Fibroblast of lung (primary cell): ENCODE measurements at regions not wholly inside any gene's neighbourhood (a gene's known extent, or its start where the extent isn't known, plus 50 kb on each side); places are given as distances from the start of the nearest gene placed in this dataset.
A peak's percentile ranks its signal among the peaks of the same experiment; 100 is the strongest.

Experiments used
- DNase-seq, 2 donors: peaks; one replicate each; pipeline versions ENCODE4 v3.0.0 to v3.0.0-alpha.2; 2010; ENCODE audit warnings: low read depth in 2 of 2
- H2AFZ ChIP-seq: 2 replicates; pipeline ENCODE4 v1.5.1; 2012; ENCODE audit warnings: low read length, control low read depth, inconsistent platforms
- H3K27ac ChIP-seq: 2 replicates; pipeline ENCODE4 v1.5.1; 2011; ENCODE audit warnings: low read length, control low read depth; ENCODE audit not compliant: insufficient read depth
- H3K27me3 ChIP-seq: 2 replicates; pipeline ENCODE4 v1.5.1; 2011; ENCODE audit warnings: mild to moderate bottlenecking, low read length; ENCODE audit not compliant: control insufficient read depth, insufficient read depth
- H3K36me3 ChIP-seq: 2 replicates; pipeline ENCODE4 v1.5.1; 2011; ENCODE audit warnings: low read length; ENCODE audit not compliant: control insufficient read depth, insufficient read depth
- H3K4me1 ChIP-seq: 2 replicates; pipeline ENCODE4 v1.5.1; 2011; ENCODE audit warnings: low read length; ENCODE audit not compliant: control insufficient read depth, insufficient read depth; ENCODE audit errors: extremely low read depth
- H3K4me2 ChIP-seq: 2 replicates; pipeline ENCODE4 v1.5.1; 2011; ENCODE audit warnings: low read length, control low read depth; ENCODE audit not compliant: insufficient read depth; ENCODE audit errors: extremely low read depth
- H3K4me3 ChIP-seq, 4 experiments: fragments of 200-600 bp in 1 of 4; sonication (generic) in 1 of 4; replicated peaks in 1 of 4; 2 replicates each; pipeline ENCODE4 v1.5.1; 2011 to 2016; ENCODE audit warnings: low read length in 4 of 4, low read depth in 3 of 4, mild to moderate bottlenecking in 3 of 4, control low read depth in 2 of 4, inconsistent platforms in 1 of 4, mixed read lengths in 1 of 4; ENCODE audit not compliant: insufficient read depth in 1 of 4; ENCODE audit errors: control extremely low read depth in 1 of 4
- H3K79me2 ChIP-seq: 2 replicates; pipeline ENCODE4 v1.5.1; 2012; ENCODE audit warnings: mild to moderate bottlenecking, low read length, inconsistent platforms; ENCODE audit not compliant: control insufficient read depth, insufficient read depth
- H3K9ac ChIP-seq: 2 replicates; pipeline ENCODE4 v1.5.1; 2011; ENCODE audit warnings: mild to moderate bottlenecking, low read length, control low read depth; ENCODE audit not compliant: insufficient read depth
- H3K9me3 ChIP-seq: 2 replicates; pipeline ENCODE4 v1.5.1; 2012; ENCODE audit warnings: low read depth, low read length; ENCODE audit not compliant: control insufficient read depth, insufficient read depth
- H4K20me1 ChIP-seq: 2 replicates; pipeline ENCODE4 v1.5.1; 2011; ENCODE audit warnings: low read length; ENCODE audit not compliant: control insufficient read depth, insufficient read depth; ENCODE audit errors: extremely low read depth
- EZH2 ChIP-seq: IDR thresholded peaks from 2 replicates; pipeline ENCODE4 v1.5.1; 2012; ENCODE audit warnings: low read length, control low read depth, mild to moderate bottlenecking; ENCODE audit errors: missing control alignments
- TF ChIP-seq, protein P1 (sequence below), 2 donors: IDR thresholded peaks in 1 of 2; conservative IDR thresholded peaks in 1 of 2; 1 replicate in 1 of 2; 2 replicates in 1 of 2; pipeline ENCODE4 v1.5.1; 2011 to 2012; ENCODE audit warnings: low read length in 2 of 2, control low read depth in 1 of 2, inconsistent platforms in 1 of 2, low read depth in 1 of 2, mild to moderate bottlenecking in 1 of 2

- Histone ChIP-seq H3K4me2 (no peak overlapping the region), H3K4me1 (no peaks in the 10 kb centered on the region), H3K27ac (no peak overlapping the region), H3K4me3 (no peak overlapping the region), H4K20me1 (no peaks in the 10 kb centered on the region), H3K9me3 (no peaks in the 10 kb centered on the region), H3K27me3 (no peaks in the 10 kb centered on the region), H3K79me2 (no peaks in the 10 kb centered on the region), H3K36me3 (no peaks in the 10 kb centered on the region), H2AFZ (no peak overlapping the region), H3K9ac (no peak overlapping the region)
- no peak for DNase-seq
- no peak for TF ChIP-seq EZH2
- TF ChIP-seq, protein P1, sequence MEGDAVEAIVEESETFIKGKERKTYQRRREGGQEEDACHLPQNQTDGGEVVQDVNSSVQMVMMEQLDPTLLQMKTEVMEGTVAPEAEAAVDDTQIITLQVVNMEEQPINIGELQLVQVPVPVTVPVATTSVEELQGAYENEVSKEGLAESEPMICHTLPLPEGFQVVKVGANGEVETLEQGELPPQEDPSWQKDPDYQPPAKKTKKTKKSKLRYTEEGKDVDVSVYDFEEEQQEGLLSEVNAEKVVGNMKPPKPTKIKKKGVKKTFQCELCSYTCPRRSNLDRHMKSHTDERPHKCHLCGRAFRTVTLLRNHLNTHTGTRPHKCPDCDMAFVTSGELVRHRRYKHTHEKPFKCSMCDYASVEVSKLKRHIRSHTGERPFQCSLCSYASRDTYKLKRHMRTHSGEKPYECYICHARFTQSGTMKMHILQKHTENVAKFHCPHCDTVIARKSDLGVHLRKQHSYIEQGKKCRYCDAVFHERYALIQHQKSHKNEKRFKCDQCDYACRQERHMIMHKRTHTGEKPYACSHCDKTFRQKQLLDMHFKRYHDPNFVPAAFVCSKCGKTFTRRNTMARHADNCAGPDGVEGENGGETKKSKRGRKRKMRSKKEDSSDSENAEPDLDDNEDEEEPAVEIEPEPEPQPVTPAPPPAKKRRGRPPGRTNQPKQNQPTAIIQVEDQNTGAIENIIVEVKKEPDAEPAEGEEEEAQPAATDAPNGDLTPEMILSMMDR (conservative IDR thresholded peaks at IDR 0.05 in 1 of 2, IDR thresholded peaks at IDR 0.05 in 1 of 2; ENCODE audit: low read depth in 1 of 2, low read length in 2 of 2): no peak
These were observed 144.9 kb downstream of the THBS2 start for GRCh38 chr6:169108753-169109152.

DNA sequence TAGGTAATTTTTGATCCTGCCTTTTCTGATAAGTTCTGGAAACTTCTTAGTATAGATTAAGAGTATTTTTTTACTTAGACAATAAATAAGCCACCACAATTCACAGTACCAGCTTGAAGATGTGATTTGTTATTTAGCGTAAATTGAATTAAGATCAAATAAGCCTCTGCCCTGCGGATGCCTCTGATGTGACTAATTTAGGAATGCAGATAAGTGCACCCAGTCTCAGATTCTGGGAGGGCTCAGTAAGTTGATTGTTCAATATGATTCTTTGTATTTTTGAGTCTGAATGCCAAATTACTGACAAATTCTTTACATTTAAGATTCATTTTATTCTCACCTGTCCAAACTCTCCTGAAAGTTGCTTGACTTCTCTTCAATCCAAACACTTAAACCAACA lies 147.5 kb downstream of the THBS2 start:
- no peak overlapping the region for H2AFZ ChIP-seq
- H3K27me3 ChIP-seq: no peaks in the 10 kb centered on the region
- TF ChIP-seq, protein P1 (conservative IDR thresholded peaks at IDR 0.05 in 1 of 2, IDR thresholded peaks at IDR 0.05 in 1 of 2; ENCODE audit: low read depth in 1 of 2, low read length in 2 of 2): no peak
- TF ChIP-seq EZH2: no peak
- no peak overlapping the region for H3K4me3 ChIP-seq
- no peaks in the 10 kb centered on the region for H4K20me1 ChIP-seq
- peak in 1 of 2 donors; percentile 80 for DNase-seq
- H3K4me2 ChIP-seq: no peak overlapping the region
- no peak overlapping the region for H3K27ac ChIP-seq
- no peaks in the 10 kb centered on the region for H3K79me2 ChIP-seq
- no peaks in the 10 kb centered on the region for H3K9me3 ChIP-seq
- H3K36me3 ChIP-seq: no peaks in the 10 kb centered on the region
- no peak overlapping the region for H3K9ac ChIP-seq
- H3K4me1 ChIP-seq: no peaks in the 10 kb centered on the region

GRCh38 chr6:169101981-169102380 lies 151.7 kb downstream of the THBS2 start:
- no peaks in the 10 kb centered on the region for H3K9me3 ChIP-seq
- H3K9ac ChIP-seq: no peak overlapping the region
- H2AFZ ChIP-seq: no peak overlapping the region
- H4K20me1 ChIP-seq: no peaks in the 10 kb centered on the region
- peaks cover 4% of the 10 kb centered on the region for H3K4me1 ChIP-seq
- no peaks in the 10 kb centered on the region for H3K27me3 ChIP-seq
- TF ChIP-seq, protein P1 (conservative IDR thresholded peaks at IDR 0.05 in 1 of 2, IDR thresholded peaks at IDR 0.05 in 1 of 2; ENCODE audit: low read depth in 1 of 2, low read length in 2 of 2): no peak
- no peak for TF ChIP-seq EZH2
- DNase-seq: peak; percentile 61 to 62
- no peak overlapping the region for H3K4me3 ChIP-seq
- H3K79me2 ChIP-seq: no peaks in the 10 kb centered on the region
- no peak overlapping the region for H3K27ac ChIP-seq
- H3K36me3 ChIP-seq: no peaks in the 10 kb centered on the region
- H3K4me2 ChIP-seq: no peak overlapping the region
